H9 (cell line): ENCODE measurements at regions not wholly inside any gene's neighbourhood (a gene's known extent, or its start where the extent isn't known, plus 50 kb on each side); places are given as distances from the start of the nearest gene placed in this dataset.

ENCODE experiments used
- DNase-seq: peaks from one replicate; pipeline ENCODE4 v3.0.0-alpha.2; 2017
- H2AFZ ChIP-seq: one replicate; pipeline ENCODE4 v1.6.1; 2013; ENCODE audit warnings: mild to moderate bottlenecking, low read length, control low read depth, moderate library complexity
- H2AK5ac ChIP-seq: 2 replicates; pipeline ENCODE4 v1.6.1; 2013; ENCODE audit warnings: low read length, control low read depth, mixed read lengths; ENCODE audit not compliant: insufficient read length
- H2BK120ac ChIP-seq: one replicate; pipeline ENCODE4 v1.6.1; 2013; ENCODE audit warnings: low read depth, mild to moderate bottlenecking, low read length, control low read depth, inconsistent platforms; ENCODE audit not compliant: poor library complexity, severe bottlenecking
- H2BK12ac ChIP-seq: 2 replicates; pipeline ENCODE4 v1.6.1; 2013; ENCODE audit warnings: low read length, control low read depth, mixed read lengths, low read depth; ENCODE audit not compliant: insufficient read length
- H2BK15ac ChIP-seq: 2 replicates; pipeline ENCODE4 v1.6.1; 2013; ENCODE audit warnings: low read depth, low read length, control low read depth
- H2BK20ac ChIP-seq: one replicate; pipeline ENCODE4 v1.6.1; 2013; ENCODE audit warnings: low read depth, mild to moderate bottlenecking, low read length, control low read depth, inconsistent platforms; ENCODE audit not compliant: poor library complexity, severe bottlenecking
- H2BK5ac ChIP-seq: 2 replicates; pipeline ENCODE4 v1.6.1; 2013; ENCODE audit warnings: low read length, control low read depth, mixed read lengths; ENCODE audit not compliant: insufficient read length
- H3K14ac ChIP-seq: 2 replicates; pipeline ENCODE4 v1.6.1; 2013; ENCODE audit warnings: low read length, control low read depth; ENCODE audit not compliant: insufficient read depth
- H3K18ac ChIP-seq: 2 replicates; pipeline ENCODE4 v1.6.1; 2013; ENCODE audit warnings: low read depth, mild to moderate bottlenecking, mixed read lengths, low read length, control low read depth; ENCODE audit not compliant: insufficient read length
- H3K23ac ChIP-seq: 2 replicates; pipeline ENCODE4 v1.6.1; 2013; ENCODE audit warnings: low read length, control low read depth, mixed read lengths, low read depth; ENCODE audit not compliant: insufficient read length
- H3K23me2 ChIP-seq: 2 replicates; pipeline ENCODE4 v1.6.1; 2013; ENCODE audit warnings: low read depth, mild to moderate bottlenecking, mixed read lengths, low read length, control low read depth; ENCODE audit not compliant: insufficient read length, poor library complexity, severe bottlenecking
- H3K27ac ChIP-seq: 2 replicates; pipeline ENCODE4 v1.5.1; 2013; ENCODE audit warnings: low read length, control low read depth, mixed read lengths, low read depth; ENCODE audit not compliant: insufficient read length
- H3K27me3 ChIP-seq: 2 replicates; pipeline ENCODE4 v1.6.1; 2013; ENCODE audit warnings: low read length, control low read depth, inconsistent platforms; ENCODE audit not compliant: insufficient read depth
- H3K4ac ChIP-seq: 2 replicates; pipeline ENCODE4 v1.6.1; 2013; ENCODE audit warnings: low read depth, mild to moderate bottlenecking, control low read depth, inconsistent platforms, low read length, moderate library complexity
- H3K4me1 ChIP-seq: 2 replicates; pipeline ENCODE4 v1.6.1; 2013; ENCODE audit warnings: low read length, control low read depth, inconsistent platforms; ENCODE audit not compliant: insufficient read depth
- H3K4me2 ChIP-seq: 2 replicates; pipeline ENCODE4 v1.6.1; 2013; ENCODE audit warnings: low read length, control low read depth, mixed read lengths; ENCODE audit not compliant: insufficient read length, insufficient read depth
- H3K56ac ChIP-seq: 2 replicates; pipeline ENCODE4 v1.6.1; 2013; ENCODE audit warnings: low read depth, mild to moderate bottlenecking, mixed read lengths, low read length, control low read depth; ENCODE audit not compliant: insufficient read length
- H3K79me1 ChIP-seq: 2 replicates; pipeline ENCODE4 v1.6.1; 2013; ENCODE audit warnings: low read depth, mild to moderate bottlenecking, moderate library complexity, low read length, control low read depth, inconsistent platforms; ENCODE audit not compliant: insufficient read depth, poor library complexity, severe bottlenecking
- H3K79me2 ChIP-seq: 2 replicates; pipeline ENCODE4 v1.6.1; 2013; ENCODE audit warnings: low read length, control low read depth, inconsistent platforms; ENCODE audit not compliant: insufficient read depth
- H3K9ac ChIP-seq: 2 replicates; pipeline ENCODE4 v1.6.1; 2013; ENCODE audit warnings: low read length, control low read depth, mixed read lengths; ENCODE audit not compliant: insufficient read length; ENCODE audit errors: extremely low read depth
- H3K9me3 ChIP-seq: one replicate; pipeline ENCODE4 v1.6.1; 2013; ENCODE audit warnings: low read depth, low read length, inconsistent platforms; ENCODE audit not compliant: control insufficient read depth
- H3T11ph ChIP-seq: one replicate; pipeline ENCODE4 v1.6.1; 2013; ENCODE audit warnings: mild to moderate bottlenecking, low read length, control low read depth, inconsistent platforms
- H4K20me1 ChIP-seq: one replicate; pipeline ENCODE4 v1.6.1; 2013; ENCODE audit not compliant: control insufficient read depth, insufficient read length, insufficient read depth
- H4K5ac ChIP-seq: 2 replicates; pipeline ENCODE4 v1.6.1; 2013; ENCODE audit warnings: low read depth, mild to moderate bottlenecking, mixed read lengths, low read length, control low read depth; ENCODE audit not compliant: insufficient read length
- H4K8ac ChIP-seq: replicated peaks from 2 replicates; pipeline ENCODE4 v1.6.1; 2013; ENCODE audit warnings: low read length, control low read depth, mixed read lengths, low read depth; ENCODE audit not compliant: insufficient read length
- H4K91ac ChIP-seq: 2 replicates; pipeline ENCODE4 v1.6.1; 2013; ENCODE audit warnings: low read depth, mild to moderate bottlenecking, moderate library complexity, mixed read lengths, low read length, control low read depth; ENCODE audit not compliant: insufficient read length
- H3K27ac Mint-ChIP-seq, 3 experiments: 2 replicates in 2 of 3; 3 replicates in 1 of 3; pipeline ENCODE4 v1.8.0; 2020 to 2021; ENCODE audit warnings: mixed read lengths in 3 of 3, mild to moderate bottlenecking in 1 of 3, moderate library complexity in 1 of 3
- H3K27me3 Mint-ChIP-seq: 2 replicates; pipeline ENCODE4 v1.8.0; 2021; ENCODE audit warnings: low read depth, mild to moderate bottlenecking, moderate library complexity, mixed read lengths
- H3K36me3 Mint-ChIP-seq, 3 experiments: 2 replicates in 2 of 3; 3 replicates in 1 of 3; pipeline ENCODE4 v1.8.0; 2020 to 2021; ENCODE audit warnings: low read depth in 3 of 3, mixed read lengths in 3 of 3; ENCODE audit not compliant: insufficient read depth in 1 of 3
- H3K4me1 Mint-ChIP-seq, 2 experiments: 2 replicates each; pipeline ENCODE4 v1.8.0; 2020; ENCODE audit warnings: mixed read lengths in 2 of 2
- H3K4me3 Mint-ChIP-seq, 2 experiments: 2 replicates in 1 of 2; 3 replicates in 1 of 2; pipeline ENCODE4 v1.8.0; 2020 to 2021; ENCODE audit warnings: mild to moderate bottlenecking in 2 of 2, mixed read lengths in 2 of 2, moderate library complexity in 1 of 2
- H3K9me3 Mint-ChIP-seq, 2 experiments: 2 replicates in 1 of 2; 3 replicates in 1 of 2; pipeline ENCODE4 v1.8.0; 2020; ENCODE audit warnings: mild to moderate bottlenecking in 2 of 2, mixed read lengths in 2 of 2, moderate library complexity in 1 of 2
- CTCF ChIP-seq: fragments of 200-600 bp; sonication (generic); conservative IDR thresholded peaks from 3 replicates; pipeline ENCODE4 v1.8.0; 2021; ENCODE audit warnings: antibody characterized with exemption, mild to moderate bottlenecking
- WGBS: extraction: QIAGEN DNeasy Blood & Tissue Kit; methylation state at CpG from one replicate; pipeline ENCODE4 v1.1.7; 2013; ENCODE audit warnings: missing lambda C conversion rate, low lambda C conversion rate, mixed read lengths; ENCODE audit not compliant: insufficient read length; ENCODE audit errors: extremely low coverage; 5-methylcytosine and 5-hydroxymethylcytosine counted together

DNA sequence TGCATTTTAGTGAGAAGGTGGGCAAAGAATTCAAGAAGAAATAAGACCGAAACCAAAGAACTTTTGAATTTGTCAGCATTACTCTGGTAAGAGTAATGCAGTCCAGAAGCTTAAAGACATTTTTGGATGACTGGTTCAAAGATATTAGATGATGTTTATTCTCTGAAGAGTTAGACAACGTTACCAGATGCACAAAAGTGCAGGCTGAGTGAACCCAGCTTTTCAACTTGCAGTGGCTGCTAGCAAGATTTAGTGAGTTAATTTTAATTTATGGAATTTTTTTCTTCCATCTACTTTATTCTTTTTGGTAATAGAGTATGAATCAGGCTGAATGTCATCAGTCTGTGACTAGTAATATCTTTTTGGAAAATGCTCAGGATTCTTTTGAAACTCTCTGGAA is 267.3 kb upstream of the AZI2 start:
- no peak overlapping the region for H2BK20ac ChIP-seq
- no peak overlapping the region for H3K9ac ChIP-seq
- H2BK15ac ChIP-seq, result no peak overlapping the region
- peaks cover 7% of the 10 kb centered on the region; the same call in 1 of the 2 replicates for H3K4me1 ChIP-seq
- H3K4me1 Mint-ChIP-seq, result peaks cover 18 to 24% of the 10 kb centered on the region in 2 experiments
- no peaks in the 10 kb centered on the region for H3K23me2 ChIP-seq
- H3K4me2 ChIP-seq, result no peak overlapping the region
- no peaks in the 10 kb centered on the region for H3K79me1 ChIP-seq
- H3K27me3 Mint-ChIP-seq, result no peaks in the 10 kb centered on the region
- H2BK5ac ChIP-seq, result no peak overlapping the region
- no peak overlapping the region for H4K5ac ChIP-seq
- no peaks in the 10 kb centered on the region for H4K20me1 ChIP-seq
- H3K27ac ChIP-seq, result no peak overlapping the region
- WGBS, result no CpG with 5 or more reads among the region's 2 CpGs
- no peak overlapping the region for H3K18ac ChIP-seq
- no peak overlapping the region for H2AK5ac ChIP-seq
- no peak overlapping the region for H3K27ac Mint-ChIP-seq
- H3K23ac ChIP-seq, result no peak overlapping the region
- TF ChIP-seq CTCF, result no peak
- no peaks in the 10 kb centered on the region; a peak in 2 of 7 replicates for H3K36me3 Mint-ChIP-seq
- H3K9me3 ChIP-seq, result no peaks in the 10 kb centered on the region
- H4K91ac ChIP-seq, result no peak overlapping the region
- H3K56ac ChIP-seq, result no peak overlapping the region
- H2BK120ac ChIP-seq, result no peak overlapping the region
- no peaks in the 10 kb centered on the region for H3K79me2 ChIP-seq
- no peaks in the 10 kb centered on the region for H3K27me3 ChIP-seq
- no peak overlapping the region for H2BK12ac ChIP-seq
- no peak overlapping the region for H3T11ph ChIP-seq
- no peak overlapping the region for H4K8ac ChIP-seq
- H2AFZ ChIP-seq, result no peak overlapping the region
- H3K4ac ChIP-seq, result no peak overlapping the region
- no peak for DNase-seq
- H3K14ac ChIP-seq, result no peak overlapping the region
- H3K4me3 Mint-ChIP-seq, result no peak overlapping the region
- peaks cover 4% of the 10 kb centered on the region in 2 experiments; a peak in 3 of 5 replicates for H3K9me3 Mint-ChIP-seq
